ENCODE measurements at regions not wholly inside any gene's neighbourhood (a gene's known extent, or its start where the extent isn't known, plus 50 kb on each side); places are given as distances from the start of the nearest gene placed in this dataset.

DNA sequence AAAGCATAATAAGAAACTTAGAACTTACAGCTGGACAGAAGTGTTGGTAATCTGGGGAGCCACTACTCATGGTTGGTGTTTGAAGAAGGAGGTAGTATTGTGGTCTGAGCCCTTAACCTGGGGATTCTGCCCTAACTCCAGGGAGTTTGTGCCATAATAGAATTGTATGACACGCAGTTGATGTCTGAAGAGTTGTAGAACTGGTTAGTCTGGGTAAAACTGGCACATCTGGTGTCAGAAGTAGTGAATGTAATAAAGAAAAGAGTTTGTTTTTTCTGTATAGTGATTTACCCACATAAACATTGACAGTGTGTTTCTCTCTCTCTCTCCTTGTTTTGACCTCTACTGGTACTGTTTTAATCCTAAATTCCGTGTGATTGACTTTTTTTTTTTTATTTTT lies 448.1 kb upstream of the SEMA3D start:
- TF ChIP-seq, protein P1, sequence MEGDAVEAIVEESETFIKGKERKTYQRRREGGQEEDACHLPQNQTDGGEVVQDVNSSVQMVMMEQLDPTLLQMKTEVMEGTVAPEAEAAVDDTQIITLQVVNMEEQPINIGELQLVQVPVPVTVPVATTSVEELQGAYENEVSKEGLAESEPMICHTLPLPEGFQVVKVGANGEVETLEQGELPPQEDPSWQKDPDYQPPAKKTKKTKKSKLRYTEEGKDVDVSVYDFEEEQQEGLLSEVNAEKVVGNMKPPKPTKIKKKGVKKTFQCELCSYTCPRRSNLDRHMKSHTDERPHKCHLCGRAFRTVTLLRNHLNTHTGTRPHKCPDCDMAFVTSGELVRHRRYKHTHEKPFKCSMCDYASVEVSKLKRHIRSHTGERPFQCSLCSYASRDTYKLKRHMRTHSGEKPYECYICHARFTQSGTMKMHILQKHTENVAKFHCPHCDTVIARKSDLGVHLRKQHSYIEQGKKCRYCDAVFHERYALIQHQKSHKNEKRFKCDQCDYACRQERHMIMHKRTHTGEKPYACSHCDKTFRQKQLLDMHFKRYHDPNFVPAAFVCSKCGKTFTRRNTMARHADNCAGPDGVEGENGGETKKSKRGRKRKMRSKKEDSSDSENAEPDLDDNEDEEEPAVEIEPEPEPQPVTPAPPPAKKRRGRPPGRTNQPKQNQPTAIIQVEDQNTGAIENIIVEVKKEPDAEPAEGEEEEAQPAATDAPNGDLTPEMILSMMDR (IDR thresholded peaks at IDR 0.05) = no peak
- no peak for TF ChIP-seq POLR2AphosphoS5 (IDR thresholded peaks at IDR 0.05)
- no peak for TF ChIP-seq EP300 (IDR thresholded peaks at IDR 0.05)
